Heart left ventricle (tissue), 16 donors: ENCODE measurements at regions not wholly inside any gene's neighbourhood (a gene's known extent, or its start where the extent isn't known, plus 50 kb on each side); places are given as distances from the start of the nearest gene placed in this dataset.

ENCODE experiments used
- ATAC-seq, 4 donors: fragments of 200-7000 bp; cut with Tn5 transposase; one replicate each; pipeline ENCODE4 v1.9.1; 2020 to 2022; ENCODE audit warnings: moderate library complexity in 4 of 4, mild to moderate bottlenecking in 3 of 4, moderate number of reproducible peaks in 1 of 4
- DNase-seq, 5 donors: peaks; one replicate each; pipeline ENCODE4 v3.0.0-alpha.2; 2020
- H3K27ac ChIP-seq, 12 donors: fragments of 200-600 bp; sonication (generic) in 4 of 12; one replicate each; pipeline versions ENCODE4 v1.5.0 to v1.8.0; 2016 to 2022; ENCODE audit warnings: mild to moderate bottlenecking in 2 of 12
- H3K27me3 ChIP-seq, 9 donors: fragments of 200-600 bp; sonication (generic) in 2 of 9; one replicate each; pipeline versions ENCODE4 v1.5.1 to v1.8.0; 2016 to 2022; ENCODE audit warnings: mild to moderate bottlenecking in 3 of 9
- H3K36me3 ChIP-seq, 9 donors: fragments of 200-600 bp; sonication (generic) in 2 of 9; one replicate each; pipeline versions ENCODE4 v1.5.0 to v1.8.0; 2018 to 2022; ENCODE audit warnings: mild to moderate bottlenecking in 2 of 9
- H3K4me1 ChIP-seq, 12 donors: fragments of 200-600 bp; sonication (generic) in 4 of 12; one replicate each; pipeline versions ENCODE4 v1.5.0 to v1.8.0; 2016 to 2022; ENCODE audit warnings: mild to moderate bottlenecking in 3 of 12
- H3K4me3 ChIP-seq, 12 donors: fragments of 200-600 bp; sonication (generic) in 4 of 12; one replicate each; pipeline versions ENCODE4 v1.5.0 to v1.8.0; 2017 to 2022; ENCODE audit warnings: mild to moderate bottlenecking in 9 of 12, moderate library complexity in 4 of 12
- H3K9me3 ChIP-seq, 12 donors: fragments of 200-600 bp; sonication (generic) in 4 of 12; one replicate each; pipeline versions ENCODE4 v1.5.0 to v1.8.0; 2016 to 2022; ENCODE audit warnings: mild to moderate bottlenecking in 1 of 12
- CTCF ChIP-seq, 12 donors: fragments of 200-600 bp; sonication (generic) in 4 of 12; IDR thresholded peaks; one replicate each; pipeline versions ENCODE4 v1.5.0 to v1.8.0; 2018 to 2022; ENCODE audit warnings: antibody characterized with exemption in 12 of 12, mild to moderate bottlenecking in 5 of 12
- POLR2A ChIP-seq, 2 donors: fragments of 450-650 bp; IDR thresholded peaks; one replicate each; pipeline ENCODE4 v1.6.1; 2017; ENCODE audit warnings: antibody characterized with exemption in 2 of 2, mild to moderate bottlenecking in 2 of 2, moderate library complexity in 2 of 2
- WGBS, 4 donors: extraction: QIAGEN DNeasy Blood & Tissue Kit in 2 of 4; methylation state at CpG; one replicate each; pipeline versions ENCODE4 v1.1.5 to v1.1.7; 2013 to 2018; 5-methylcytosine and 5-hydroxymethylcytosine counted together
- intact Hi-C, 10 donors: fragments of 100-400 bp; cut with DNase I; formaldehyde crosslinking; loops; one replicate each; pipeline versions ENCODE4 v1.11.1 to v1.14.2; 2022
- donor health status: ischemic (EF 13 %, LVEDD 7.1; RV severe dilation, severe dysfunction).
- donor health status: healthy with polysubstance abuse.
- donor health status: DM: no; HTN: yes; CAD: no.
- donor health status: DM: no; HTN: no; CAD: no.
- donor health status: ischemic (EF 25% LVEDD 6.9; RV normal size, moderate dysfunction).
- donor health status: ischemic (EF 25% LVEDD 5.7; RV mildly dilated, moderate dysfunction).
- donor health status: healthy.
- donor health status: DM: yes; HTN: yes; CAD: no.
- donor health status: ischemic (EF 35%, LVEDD 5.7; RV mildly dilated, moderate dysfunction).
- donor health status: nonischemic (EF 11% LVEDD 7.7; RV severe dilation, severe dysfunction).
- donor health status: DM: yes; HTN: yes; CAD: no.
- donor health status: PGD.
- donor health status: ischemic (EF 29% LVEDD 5.4; RV normal size, mild dysfunction).
- donor health status: nonischemic (EF 23%, LVEDD 6.1; RV moderate dilation, normal function).

DNA sequence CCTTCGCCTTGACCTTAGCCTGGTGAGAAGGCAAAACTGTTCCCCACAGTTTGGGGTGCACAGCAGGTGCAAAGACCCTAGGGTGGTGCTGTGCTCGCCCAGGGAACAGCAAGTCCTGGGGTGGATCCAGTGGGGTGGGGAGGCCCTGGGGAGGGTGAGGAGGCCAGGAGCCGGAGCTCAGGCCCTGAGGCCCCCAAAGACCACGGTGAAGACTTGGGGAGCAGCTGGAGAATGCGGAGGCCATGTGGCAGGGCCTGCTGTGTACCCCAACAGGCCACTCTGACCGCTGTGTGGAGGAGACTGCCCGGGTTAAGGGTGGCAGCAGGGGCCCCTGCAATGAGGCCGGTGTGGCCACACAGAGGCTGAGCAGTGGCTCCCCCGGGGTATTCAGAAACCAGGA is 101.1 kb upstream of the RTL6 start:
- ATAC-seq = no peak
- intact Hi-C loops = no loop called here
- no peak overlapping the region for H3K27ac ChIP-seq
- 83 to 90% (median 88%) methylated on average over 5 to 9 of the region's 9 CpGs for whole genome bisulfite sequencing, 4 donors
- TF ChIP-seq POLR2A (IDR thresholded peaks at IDR 0.05) (no peak), CTCF (IDR thresholded peaks at IDR 0.05) (no peak)
- H3K9me3 ChIP-seq = no peaks in the 10 kb centered on the region
- no peak overlapping the region for H3K4me3 ChIP-seq
- H3K36me3 ChIP-seq = no peaks in the 10 kb centered on the region
- peaks cover 0 to 8% (median 0%) of the 10 kb centered on the region in 9 donors for H3K27me3 ChIP-seq
- DNase-seq = no peak
- H3K4me1 ChIP-seq = peaks cover 0 to 4% (median 0%) of the 10 kb centered on the region in 12 donors

- Histone ChIP-seq H3K27ac (no peak overlapping the region), H3K27me3 (peaks cover 0 to 8% (median 0%) of the 10 kb centered on the region in 9 donors), H3K4me3 (no peak overlapping the region), H3K4me1 (no peaks in the 10 kb centered on the region), H3K36me3 (no peaks in the 10 kb centered on the region), H3K9me3 (no peaks in the 10 kb centered on the region)
- 87 to 94% (median 90%) methylated on average over 13 to 15 of the region's 15 CpGs for WGBS, 4 donors
- intact Hi-C loops = no loop called here
- DNase-seq (no peak), ATAC-seq (no peak)
- no peak for TF ChIP-seq POLR2A (IDR thresholded peaks at IDR 0.05)
- no peak for TF ChIP-seq CTCF (IDR thresholded peaks at IDR 0.05)
Measured at GRCh38 chr22:44597616-44598015, 99.6 kb upstream of the RTL6 start.

DNA sequence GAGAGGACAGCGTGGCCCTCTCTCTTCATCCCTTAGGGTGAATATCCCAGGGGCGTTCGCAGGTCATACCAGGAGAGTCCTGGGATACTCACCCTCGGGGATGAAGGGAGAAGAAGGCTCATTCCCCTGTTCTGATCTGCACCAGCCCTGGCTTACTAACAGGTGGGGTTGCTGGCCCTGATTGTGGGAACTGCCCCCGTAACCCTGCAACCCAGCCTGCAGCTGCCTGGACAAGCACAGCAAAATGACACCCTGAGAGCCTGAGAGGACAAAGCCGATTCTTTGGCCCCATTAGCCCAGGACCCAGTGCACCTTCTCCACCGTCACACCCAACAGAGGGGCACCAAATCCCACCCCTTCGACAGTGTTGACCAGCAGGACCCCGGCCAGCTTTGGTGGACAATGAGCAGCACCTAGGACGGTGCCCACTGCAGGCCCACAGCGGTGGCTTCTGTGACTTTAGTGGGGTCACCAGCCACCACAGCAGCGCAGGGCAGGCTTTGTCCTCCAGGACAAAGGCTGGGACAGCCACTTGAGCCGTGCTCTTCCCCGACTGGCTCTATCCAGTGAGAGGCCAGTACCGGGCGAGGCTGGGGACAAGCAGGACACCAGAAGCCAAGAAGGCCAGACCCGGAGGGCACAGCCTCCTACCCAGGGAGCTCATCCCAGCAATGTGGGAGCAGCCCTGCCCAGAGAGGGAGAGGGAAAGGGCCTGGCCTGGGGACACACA is 98.5 kb upstream of the RTL6 start:
- Histone ChIP-seq H3K4me3 (no peak overlapping the region), H3K27ac (no peak overlapping the region), H3K27me3 (peaks cover 0 to 5% (median 0%) of the 10 kb centered on the region in 9 donors), H3K9me3 (no peaks in the 10 kb centered on the region), H3K4me1 (no peaks in the 10 kb centered on the region), H3K36me3 (no peaks in the 10 kb centered on the region)
- intact Hi-C loops = no loop called here
- no peak for ATAC-seq
- no peak for DNase-seq
- 88 to 94% (median 91%) methylated on average over 13 to 17 of the region's 17 CpGs for WGBS, 4 donors
- TF ChIP-seq POLR2A (IDR thresholded peaks at IDR 0.05) (no peak), CTCF (IDR thresholded peaks at IDR 0.05) (no peak)

DNA sequence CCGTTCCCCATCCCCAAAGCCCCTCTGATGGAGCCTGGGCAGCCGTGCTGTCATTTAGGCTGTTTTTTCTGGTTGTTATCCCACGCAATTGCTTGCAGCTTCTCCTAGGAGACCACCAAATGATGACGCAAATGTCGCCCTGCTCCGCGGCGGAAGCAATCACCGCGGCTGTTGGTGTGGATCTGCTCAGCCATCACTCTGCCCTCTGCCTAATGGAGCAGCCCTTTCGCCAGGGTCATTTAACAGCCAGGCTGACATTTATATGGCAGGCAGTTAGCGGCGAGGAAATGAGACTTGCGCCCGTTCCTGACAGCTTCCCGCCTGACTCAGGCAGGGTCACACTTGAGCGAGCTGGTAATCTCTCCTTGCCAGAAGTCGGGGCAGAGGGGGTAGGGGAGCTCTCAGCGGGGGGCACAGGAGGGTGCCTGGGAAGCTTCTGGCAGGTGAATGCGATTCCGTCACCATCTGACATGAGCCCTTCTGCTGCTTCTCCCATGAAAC is 97.9 kb upstream of the RTL6 start:
- Histone ChIP-seq H3K4me1 (no peaks in the 10 kb centered on the region), H3K27me3 (peaks cover 0 to 5% (median 0%) of the 10 kb centered on the region in 9 donors), H3K9me3 (no peaks in the 10 kb centered on the region), H3K36me3 (no peaks in the 10 kb centered on the region), H3K27ac (no peak overlapping the region), H3K4me3 (no peak overlapping the region)
- TF ChIP-seq POLR2A (IDR thresholded peaks at IDR 0.05) = no peak
- TF ChIP-seq CTCF (IDR thresholded peaks at IDR 0.05) = no peak
- peak in 1 of 4 donors; percentile 21 for ATAC-seq
- 41 to 54% (median 45%) methylated on average over 16 to 21 of the region's 21 CpGs for WGBS, 4 donors
- intact Hi-C loops = no loop called here
- DNase-seq = no peak
